H9 (cell line): ENCODE measurements at regions not wholly inside any gene's neighbourhood (a gene's known extent, or its start where the extent isn't known, plus 50 kb on each side); places are given as distances from the start of the nearest gene placed in this dataset.
A peak's percentile ranks its signal among the peaks of the same experiment; 100 is the strongest.

Source experiments
- DNase-seq: peaks from one replicate; pipeline ENCODE4 v3.0.0-alpha.2; 2017
- H2AFZ ChIP-seq: one replicate; pipeline ENCODE4 v1.6.1; 2013; ENCODE audit warnings: mild to moderate bottlenecking, low read length, control low read depth, moderate library complexity
- H2AK5ac ChIP-seq: 2 replicates; pipeline ENCODE4 v1.6.1; 2013; ENCODE audit warnings: low read length, control low read depth, mixed read lengths; ENCODE audit not compliant: insufficient read length
- H2BK120ac ChIP-seq: one replicate; pipeline ENCODE4 v1.6.1; 2013; ENCODE audit warnings: low read depth, mild to moderate bottlenecking, low read length, control low read depth, inconsistent platforms; ENCODE audit not compliant: poor library complexity, severe bottlenecking
- H2BK12ac ChIP-seq: 2 replicates; pipeline ENCODE4 v1.6.1; 2013; ENCODE audit warnings: low read length, control low read depth, mixed read lengths, low read depth; ENCODE audit not compliant: insufficient read length
- H2BK15ac ChIP-seq: 2 replicates; pipeline ENCODE4 v1.6.1; 2013; ENCODE audit warnings: low read depth, low read length, control low read depth
- H2BK20ac ChIP-seq: one replicate; pipeline ENCODE4 v1.6.1; 2013; ENCODE audit warnings: low read depth, mild to moderate bottlenecking, low read length, control low read depth, inconsistent platforms; ENCODE audit not compliant: poor library complexity, severe bottlenecking
- H2BK5ac ChIP-seq: 2 replicates; pipeline ENCODE4 v1.6.1; 2013; ENCODE audit warnings: low read length, control low read depth, mixed read lengths; ENCODE audit not compliant: insufficient read length
- H3K14ac ChIP-seq: 2 replicates; pipeline ENCODE4 v1.6.1; 2013; ENCODE audit warnings: low read length, control low read depth; ENCODE audit not compliant: insufficient read depth
- H3K18ac ChIP-seq: 2 replicates; pipeline ENCODE4 v1.6.1; 2013; ENCODE audit warnings: low read depth, mild to moderate bottlenecking, mixed read lengths, low read length, control low read depth; ENCODE audit not compliant: insufficient read length
- H3K23ac ChIP-seq: 2 replicates; pipeline ENCODE4 v1.6.1; 2013; ENCODE audit warnings: low read length, control low read depth, mixed read lengths, low read depth; ENCODE audit not compliant: insufficient read length
- H3K23me2 ChIP-seq: 2 replicates; pipeline ENCODE4 v1.6.1; 2013; ENCODE audit warnings: low read depth, mild to moderate bottlenecking, mixed read lengths, low read length, control low read depth; ENCODE audit not compliant: insufficient read length, poor library complexity, severe bottlenecking
- H3K27ac ChIP-seq: 2 replicates; pipeline ENCODE4 v1.5.1; 2013; ENCODE audit warnings: low read length, control low read depth, mixed read lengths, low read depth; ENCODE audit not compliant: insufficient read length
- H3K27me3 ChIP-seq: 2 replicates; pipeline ENCODE4 v1.6.1; 2013; ENCODE audit warnings: low read length, control low read depth, inconsistent platforms; ENCODE audit not compliant: insufficient read depth
- H3K4ac ChIP-seq: 2 replicates; pipeline ENCODE4 v1.6.1; 2013; ENCODE audit warnings: low read depth, mild to moderate bottlenecking, control low read depth, inconsistent platforms, low read length, moderate library complexity
- H3K4me1 ChIP-seq: 2 replicates; pipeline ENCODE4 v1.6.1; 2013; ENCODE audit warnings: low read length, control low read depth, inconsistent platforms; ENCODE audit not compliant: insufficient read depth
- H3K4me2 ChIP-seq: 2 replicates; pipeline ENCODE4 v1.6.1; 2013; ENCODE audit warnings: low read length, control low read depth, mixed read lengths; ENCODE audit not compliant: insufficient read length, insufficient read depth
- H3K56ac ChIP-seq: 2 replicates; pipeline ENCODE4 v1.6.1; 2013; ENCODE audit warnings: low read depth, mild to moderate bottlenecking, mixed read lengths, low read length, control low read depth; ENCODE audit not compliant: insufficient read length
- H3K79me1 ChIP-seq: 2 replicates; pipeline ENCODE4 v1.6.1; 2013; ENCODE audit warnings: low read depth, mild to moderate bottlenecking, moderate library complexity, low read length, control low read depth, inconsistent platforms; ENCODE audit not compliant: insufficient read depth, poor library complexity, severe bottlenecking
- H3K79me2 ChIP-seq: 2 replicates; pipeline ENCODE4 v1.6.1; 2013; ENCODE audit warnings: low read length, control low read depth, inconsistent platforms; ENCODE audit not compliant: insufficient read depth
- H3K9ac ChIP-seq: 2 replicates; pipeline ENCODE4 v1.6.1; 2013; ENCODE audit warnings: low read length, control low read depth, mixed read lengths; ENCODE audit not compliant: insufficient read length; ENCODE audit errors: extremely low read depth
- H3K9me3 ChIP-seq: one replicate; pipeline ENCODE4 v1.6.1; 2013; ENCODE audit warnings: low read depth, low read length, inconsistent platforms; ENCODE audit not compliant: control insufficient read depth
- H3T11ph ChIP-seq: one replicate; pipeline ENCODE4 v1.6.1; 2013; ENCODE audit warnings: mild to moderate bottlenecking, low read length, control low read depth, inconsistent platforms
- H4K20me1 ChIP-seq: one replicate; pipeline ENCODE4 v1.6.1; 2013; ENCODE audit not compliant: control insufficient read depth, insufficient read length, insufficient read depth
- H4K5ac ChIP-seq: 2 replicates; pipeline ENCODE4 v1.6.1; 2013; ENCODE audit warnings: low read depth, mild to moderate bottlenecking, mixed read lengths, low read length, control low read depth; ENCODE audit not compliant: insufficient read length
- H4K8ac ChIP-seq: replicated peaks from 2 replicates; pipeline ENCODE4 v1.6.1; 2013; ENCODE audit warnings: low read length, control low read depth, mixed read lengths, low read depth; ENCODE audit not compliant: insufficient read length
- H4K91ac ChIP-seq: 2 replicates; pipeline ENCODE4 v1.6.1; 2013; ENCODE audit warnings: low read depth, mild to moderate bottlenecking, moderate library complexity, mixed read lengths, low read length, control low read depth; ENCODE audit not compliant: insufficient read length
- H3K27ac Mint-ChIP-seq, 3 experiments: 2 replicates in 2 of 3; 3 replicates in 1 of 3; pipeline ENCODE4 v1.8.0; 2020 to 2021; ENCODE audit warnings: mixed read lengths in 3 of 3, mild to moderate bottlenecking in 1 of 3, moderate library complexity in 1 of 3
- H3K27me3 Mint-ChIP-seq: 2 replicates; pipeline ENCODE4 v1.8.0; 2021; ENCODE audit warnings: low read depth, mild to moderate bottlenecking, moderate library complexity, mixed read lengths
- H3K36me3 Mint-ChIP-seq, 3 experiments: 2 replicates in 2 of 3; 3 replicates in 1 of 3; pipeline ENCODE4 v1.8.0; 2020 to 2021; ENCODE audit warnings: low read depth in 3 of 3, mixed read lengths in 3 of 3; ENCODE audit not compliant: insufficient read depth in 1 of 3
- H3K4me1 Mint-ChIP-seq, 2 experiments: 2 replicates each; pipeline ENCODE4 v1.8.0; 2020; ENCODE audit warnings: mixed read lengths in 2 of 2
- H3K4me3 Mint-ChIP-seq, 2 experiments: 2 replicates in 1 of 2; 3 replicates in 1 of 2; pipeline ENCODE4 v1.8.0; 2020 to 2021; ENCODE audit warnings: mild to moderate bottlenecking in 2 of 2, mixed read lengths in 2 of 2, moderate library complexity in 1 of 2
- H3K9me3 Mint-ChIP-seq, 2 experiments: 2 replicates in 1 of 2; 3 replicates in 1 of 2; pipeline ENCODE4 v1.8.0; 2020; ENCODE audit warnings: mild to moderate bottlenecking in 2 of 2, mixed read lengths in 2 of 2, moderate library complexity in 1 of 2
- CTCF ChIP-seq: fragments of 200-600 bp; sonication (generic); conservative IDR thresholded peaks from 3 replicates; pipeline ENCODE4 v1.8.0; 2021; ENCODE audit warnings: antibody characterized with exemption, mild to moderate bottlenecking
- WGBS: extraction: QIAGEN DNeasy Blood & Tissue Kit; methylation state at CpG from one replicate; pipeline ENCODE4 v1.1.7; 2013; ENCODE audit warnings: missing lambda C conversion rate, low lambda C conversion rate, mixed read lengths; ENCODE audit not compliant: insufficient read length; ENCODE audit errors: extremely low coverage; 5-methylcytosine and 5-hydroxymethylcytosine counted together

- Mint-ChIP-seq H3K4me3 (no peak overlapping the region), H3K4me1 (peaks cover 3 to 17% of the 10 kb centered on the region in 2 experiments; a peak in 3 of 4 replicates), H3K36me3 (no peaks in the 10 kb centered on the region), H3K9me3 (no peaks in the 10 kb centered on the region), H3K27ac (peak overlapping the region in 1 of 3 experiments; percentile 35; a peak in 1 of 7 replicates), H3K27me3 (no peaks in the 10 kb centered on the region)
- Histone ChIP-seq H3K18ac (no peak overlapping the region), H3K14ac (no peak overlapping the region), H3K79me1 (no peaks in the 10 kb centered on the region), H3K56ac (no peak overlapping the region), H3K4me2 (no peak overlapping the region), H2BK12ac (no peak overlapping the region), H2AFZ (no peak overlapping the region), H2BK5ac (no peak overlapping the region), H3K27me3 (no peaks in the 10 kb centered on the region), H3K4ac (no peak overlapping the region), H4K8ac (no peak overlapping the region), H3K27ac (no peak overlapping the region), H2AK5ac (no peak overlapping the region), H2BK15ac (no peak overlapping the region), H3T11ph (no peak overlapping the region), H4K20me1 (no peaks in the 10 kb centered on the region), H3K23me2 (no peaks in the 10 kb centered on the region), H3K23ac (no peak overlapping the region), H3K9ac (no peak overlapping the region), H4K5ac (no peak overlapping the region), H3K9me3 (no peaks in the 10 kb centered on the region), H3K4me1 (no peaks in the 10 kb centered on the region), H3K79me2 (no peaks in the 10 kb centered on the region), H2BK120ac (no peak overlapping the region), H2BK20ac (no peak overlapping the region), H4K91ac (no peak overlapping the region)
- no peak for DNase-seq
- no CpG with 5 or more reads among the region's 4 CpGs for WGBS
- TF ChIP-seq CTCF = no peak
Measured at GRCh38 chr1:221439008-221439746, 302.7 kb downstream of the DUSP10 start.
